CD4-positive, alpha-beta T cell treated with Interleukin-21 for 1 hour (primary cell): ENCODE measurements at regions not wholly inside any gene's neighbourhood (a gene's known extent, or its start where the extent isn't known, plus 50 kb on each side); places are given as distances from the start of the nearest gene placed in this dataset.

Experiments
- DNase-seq: peaks from one replicate; pipeline ENCODE4 v3.0.0-alpha.2; 2020

GRCh38 chr15:101124731-101125451 lies 127.0 kb downstream of the CHSY1 start:
- DNase-seq, result no peak

- no peak for DNase-seq
Observed at GRCh38 chr15:101123222-101123910, 128.5 kb downstream of the CHSY1 start.

GRCh38 chr15:101122806-101123205 lies 129.0 kb downstream of the CHSY1 start:
- no peak for DNase-seq

- DNase-seq, result no peak
Observed at GRCh38 chr15:101122266-101122665, 129.6 kb downstream of the CHSY1 start.

- DNase-seq, result peak; percentile 19
Observed at GRCh38 chr15:101121511-101122090, 130.2 kb downstream of the CHSY1 start.

GRCh38 chr15:101120987-101121386 lies 130.9 kb downstream of the CHSY1 start:
- DNase-seq, result no peak

- no peak for DNase-seq
Observed at GRCh38 chr15:101120473-101120872, 131.4 kb downstream of the CHSY1 start.
